Testis (tissue), 2 donors: ENCODE measurements at regions not wholly inside any gene's neighbourhood (a gene's known extent, or its start where the extent isn't known, plus 50 kb on each side); places are given as distances from the start of the nearest gene placed in this dataset.
A peak's percentile ranks its signal among the peaks of the same experiment; 100 is the strongest.

Experiments
- DNase-seq: peaks from one replicate; pipeline ENCODE4 v3.0.0-alpha.2; 2019
- H3K27ac ChIP-seq, 2 donors: fragments of 200-600 bp; sonication (generic); one replicate each; pipeline ENCODE4 v1.5.1; 2019
- H3K27me3 ChIP-seq: fragments of 200-600 bp; sonication (generic); one replicate; pipeline ENCODE4 v1.5.1; 2019
- H3K36me3 ChIP-seq: fragments of 200-600 bp; sonication (generic); one replicate; pipeline ENCODE4 v1.5.1; 2017; ENCODE audit warnings: low read depth; ENCODE audit errors: missing control alignments
- H3K4me1 ChIP-seq: fragments of 200-600 bp; sonication (generic); one replicate; pipeline ENCODE4 v1.5.1; 2019
- H3K4me3 ChIP-seq, 2 donors: fragments of 200-600 bp; sonication (generic); one replicate each; pipeline ENCODE4 v1.5.1; 2017 to 2019
- H3K9me3 ChIP-seq: fragments of 200-600 bp; sonication (generic); one replicate; pipeline ENCODE4 v1.5.1; 2017
- POLR2A ChIP-seq: fragments of 450-650 bp; IDR thresholded peaks from one replicate; pipeline ENCODE4 v1.6.1; 2017; ENCODE audit warnings: antibody characterized with exemption, mild to moderate bottlenecking, moderate library complexity
- WGBS, 2 donors: methylation state at CpG; one replicate each; pipeline ENCODE4 v1.1.5; 2018; 5-methylcytosine and 5-hydroxymethylcytosine counted together
- intact Hi-C: fragments of 100-400 bp; cut with DNase I; formaldehyde crosslinking; loops from one replicate; pipeline ENCODE4 v1.15.1; 2023; ENCODE audit warnings: low total_unique reads
- TF ChIP-seq, protein P1 (sequence below), 3 experiments: fragments of 450-650 bp in 2 of 3; fragments of 200-600 bp in 1 of 3; sonication (generic) in 1 of 3; IDR thresholded peaks; one replicate each; pipeline ENCODE4 v1.5.1; 2016 to 2019; ENCODE audit warnings: antibody characterized with exemption in 3 of 3, mild to moderate bottlenecking in 2 of 3, moderate library complexity in 1 of 3

GRCh38 chr22:49291781-49292180 is 535.9 kb downstream of the BRD1 start:
- TF ChIP-seq, protein P1, sequence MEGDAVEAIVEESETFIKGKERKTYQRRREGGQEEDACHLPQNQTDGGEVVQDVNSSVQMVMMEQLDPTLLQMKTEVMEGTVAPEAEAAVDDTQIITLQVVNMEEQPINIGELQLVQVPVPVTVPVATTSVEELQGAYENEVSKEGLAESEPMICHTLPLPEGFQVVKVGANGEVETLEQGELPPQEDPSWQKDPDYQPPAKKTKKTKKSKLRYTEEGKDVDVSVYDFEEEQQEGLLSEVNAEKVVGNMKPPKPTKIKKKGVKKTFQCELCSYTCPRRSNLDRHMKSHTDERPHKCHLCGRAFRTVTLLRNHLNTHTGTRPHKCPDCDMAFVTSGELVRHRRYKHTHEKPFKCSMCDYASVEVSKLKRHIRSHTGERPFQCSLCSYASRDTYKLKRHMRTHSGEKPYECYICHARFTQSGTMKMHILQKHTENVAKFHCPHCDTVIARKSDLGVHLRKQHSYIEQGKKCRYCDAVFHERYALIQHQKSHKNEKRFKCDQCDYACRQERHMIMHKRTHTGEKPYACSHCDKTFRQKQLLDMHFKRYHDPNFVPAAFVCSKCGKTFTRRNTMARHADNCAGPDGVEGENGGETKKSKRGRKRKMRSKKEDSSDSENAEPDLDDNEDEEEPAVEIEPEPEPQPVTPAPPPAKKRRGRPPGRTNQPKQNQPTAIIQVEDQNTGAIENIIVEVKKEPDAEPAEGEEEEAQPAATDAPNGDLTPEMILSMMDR (IDR thresholded peaks at IDR 0.05): no peak
- no peak for TF ChIP-seq POLR2A
- no peaks in the 10 kb centered on the region for H3K27me3 ChIP-seq
- no peak overlapping the region for H3K27ac ChIP-seq
- H3K36me3 ChIP-seq: no peaks in the 10 kb centered on the region
- intact Hi-C loops: no loop called here
- no peak overlapping the region for H3K4me3 ChIP-seq
- no peak for DNase-seq
- 85 to 94% methylated on average over 5 of the region's 5 CpGs for WGBS, 2 donors
- no peaks in the 10 kb centered on the region for H3K9me3 ChIP-seq
- H3K4me1 ChIP-seq: no peaks in the 10 kb centered on the region

GRCh38 chr22:49291169-49291568 is 536.5 kb downstream of the BRD1 start:
- H3K27ac ChIP-seq: no peak overlapping the region
- DNase-seq: peak; percentile 12
- no peaks in the 10 kb centered on the region for H3K4me1 ChIP-seq
- H3K9me3 ChIP-seq: no peaks in the 10 kb centered on the region
- no peak overlapping the region for H3K4me3 ChIP-seq
- 47 to 48% methylated on average over 13 of the region's 13 CpGs for WGBS, 2 donors
- H3K36me3 ChIP-seq: no peaks in the 10 kb centered on the region
- no peaks in the 10 kb centered on the region for H3K27me3 ChIP-seq
- no peak for TF ChIP-seq POLR2A
- TF ChIP-seq, protein P1 (IDR thresholded peaks at IDR 0.05): no peak
- intact Hi-C loops: no loop called here

DNA sequence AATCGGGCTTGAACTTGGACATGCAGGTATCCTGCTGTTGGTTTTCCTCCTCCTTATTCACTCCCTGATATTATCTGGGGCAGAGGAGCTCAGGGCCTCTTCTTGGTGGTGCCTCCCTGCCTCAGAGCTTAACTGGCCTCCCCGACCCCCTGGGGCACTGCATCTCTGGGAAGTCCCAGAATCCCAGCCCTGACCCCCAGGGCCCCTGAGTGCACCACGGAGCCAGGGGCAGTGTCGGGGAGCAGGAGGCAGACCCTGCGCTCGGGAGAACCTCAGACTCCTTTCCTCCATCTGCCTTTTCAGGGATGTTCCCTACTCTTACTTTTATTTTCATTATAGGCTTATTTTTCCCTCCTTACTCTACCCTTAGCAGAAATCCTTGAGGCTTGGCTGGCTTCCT is 537.0 kb downstream of the BRD1 start:
- peak; percentile 2 for DNase-seq
- Histone ChIP-seq H3K4me1 (no peaks in the 10 kb centered on the region), H3K36me3 (no peaks in the 10 kb centered on the region), H3K27me3 (no peaks in the 10 kb centered on the region), H3K27ac (peak overlapping the region in 1 of 2 donors; percentile 13), H3K9me3 (no peaks in the 10 kb centered on the region), H3K4me3 (no peak overlapping the region)
- WGBS, 2 donors: 16 to 40% methylated on average over 6 of the region's 6 CpGs
- intact Hi-C loops: no loop called here
- no peak for TF ChIP-seq POLR2A
- TF ChIP-seq, protein P1 (IDR thresholded peaks at IDR 0.05): no peak

DNA sequence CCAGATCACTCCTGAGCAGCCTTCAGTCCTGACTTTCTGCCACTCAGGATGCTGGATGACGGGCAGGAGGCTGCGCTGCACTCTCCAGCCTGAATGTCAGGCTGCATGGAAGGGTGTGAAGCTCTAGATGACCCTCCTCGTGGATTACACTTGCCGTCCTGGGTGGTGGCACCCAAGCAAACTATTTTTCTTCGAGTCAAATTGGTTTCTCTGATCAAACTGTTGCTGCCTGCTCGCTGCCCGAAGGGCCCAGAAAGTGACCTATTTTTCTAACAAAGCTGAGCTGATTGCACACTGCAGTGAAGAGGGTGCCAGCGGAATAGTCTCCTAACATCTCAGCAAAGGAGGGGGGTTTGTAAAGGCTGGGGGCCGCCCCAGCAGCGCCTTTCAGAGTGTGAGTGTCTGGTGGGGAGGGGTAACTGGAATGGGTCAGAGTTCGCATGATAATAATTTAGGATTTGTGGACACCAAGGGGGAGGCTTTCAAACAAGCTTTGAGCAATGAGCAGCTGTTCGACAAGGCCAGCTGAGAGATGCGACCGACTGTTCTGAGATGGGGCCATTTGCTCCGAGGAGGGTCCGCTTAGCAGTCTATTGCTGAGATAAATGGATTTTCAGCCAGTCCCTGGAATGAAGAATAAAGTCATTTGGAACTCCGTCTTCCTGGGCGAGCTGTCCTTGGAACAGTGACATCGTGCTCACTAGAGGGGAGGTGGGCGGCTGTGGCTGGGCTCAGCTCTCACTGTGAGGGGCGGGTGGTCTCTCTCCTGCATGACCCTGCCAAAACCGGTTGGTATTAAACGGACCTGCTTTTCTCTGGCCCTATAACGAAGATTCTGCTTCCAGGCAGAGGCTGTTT is 537.6 kb downstream of the BRD1 start:
- TF ChIP-seq, protein P1 (IDR thresholded peaks at IDR 0.05): no peak
- no peak for TF ChIP-seq POLR2A
- H3K4me3 ChIP-seq: no peak overlapping the region
- no peaks in the 10 kb centered on the region for H3K9me3 ChIP-seq
- peak overlapping the region in 1 of 2 donors; percentile 13 for H3K27ac ChIP-seq
- no peaks in the 10 kb centered on the region for H3K4me1 ChIP-seq
- H3K27me3 ChIP-seq: no peaks in the 10 kb centered on the region
- peak; percentile 12 for DNase-seq
- H3K36me3 ChIP-seq: no peaks in the 10 kb centered on the region
- intact Hi-C loops: no loop called here
- WGBS, 2 donors: 45 to 52% methylated on average over 24 of the region's 24 CpGs
